GM23338 (cell line): ENCODE measurements at regions not wholly inside any gene's neighbourhood (a gene's known extent, or its start where the extent isn't known, plus 50 kb on each side); places are given as distances from the start of the nearest gene placed in this dataset.
A peak's percentile ranks its signal among the peaks of the same experiment; 100 is the strongest.

Source experiments
- ATAC-seq: fragments of 200-7000 bp; cut with Tn5 transposase; 3 replicates; pipeline ENCODE4 v1.9.1; 2020
- DNase-seq: peaks from one replicate; pipeline ENCODE4 v3.0.0-alpha.2; 2015; ENCODE audit warnings: low spot score
- H2AFZ ChIP-seq: fragments of 200-600 bp; sonication (generic); 2 replicates; pipeline ENCODE4 v1.8.0; 2016; ENCODE audit warnings: antibody characterized with exemption, mild to moderate bottlenecking, moderate library complexity
- H3F3A ChIP-seq: fragments of 200-600 bp; sonication (generic); replicated peaks from 2 replicates; pipeline ENCODE4 v1.8.0; 2017; ENCODE audit warnings: antibody characterized with exemption, mixed run types, low read depth
- H3K27ac ChIP-seq: fragments of 200-600 bp; sonication (generic); 2 replicates; pipeline ENCODE4 v1.6.1; 2016; ENCODE audit warnings: low read depth
- H3K27me3 ChIP-seq: fragments of 200-600 bp; sonication (generic); 2 replicates; pipeline ENCODE4 v1.8.0; 2016; ENCODE audit warnings: mild to moderate bottlenecking, mixed run types, moderate library complexity; ENCODE audit not compliant: insufficient read depth
- H3K36me3 ChIP-seq: fragments of 200-600 bp; sonication (generic); 2 replicates; pipeline ENCODE4 v1.8.0; 2016; ENCODE audit warnings: mild to moderate bottlenecking; ENCODE audit not compliant: insufficient read depth
- H3K4me1 ChIP-seq: fragments of 200-600 bp; sonication (generic); 2 replicates; pipeline ENCODE4 v1.8.0; 2016; ENCODE audit warnings: mild to moderate bottlenecking, moderate library complexity; ENCODE audit not compliant: insufficient read depth
- H3K4me2 ChIP-seq: fragments of 200-600 bp; sonication (generic); 2 replicates; pipeline ENCODE4 v1.7.1; 2017; ENCODE audit warnings: mixed run types
- H3K4me3 ChIP-seq: fragments of 200-600 bp; sonication (generic); 2 replicates; pipeline ENCODE4 v1.6.1; 2016; ENCODE audit warnings: mixed run types
- H3K79me2 ChIP-seq: fragments of 200-600 bp; sonication (generic); replicated peaks from 2 replicates; pipeline ENCODE4 v1.8.0; 2017; ENCODE audit warnings: mild to moderate bottlenecking; ENCODE audit not compliant: insufficient read depth
- H3K9me2 ChIP-seq: fragments of 200-600 bp; sonication (generic); 2 replicates; pipeline ENCODE4 v1.8.0; 2017; ENCODE audit not compliant: insufficient read depth
- H4K20me1 ChIP-seq: fragments of 200-600 bp; sonication (generic); replicated peaks from 2 replicates; pipeline ENCODE4 v1.8.0; 2017; ENCODE audit warnings: mild to moderate bottlenecking; ENCODE audit not compliant: insufficient read depth
- H3K27ac Mint-ChIP-seq: 2 replicates; pipeline ENCODE4 v1.8.0; 2020; ENCODE audit warnings: inconsistent platforms, mild to moderate bottlenecking, moderate library complexity, mixed read lengths
- H3K27me3 Mint-ChIP-seq: 3 replicates; pipeline ENCODE4 v1.8.0; 2022; ENCODE audit warnings: low read depth, mild to moderate bottlenecking, moderate library complexity, mixed read lengths, inconsistent platforms; ENCODE audit not compliant: insufficient read depth, poor library complexity
- H3K36me3 Mint-ChIP-seq: 3 replicates; pipeline ENCODE4 v1.8.0; 2021; ENCODE audit warnings: low read depth, mild to moderate bottlenecking, inconsistent platforms, moderate library complexity, mixed read lengths
- H3K4me1 Mint-ChIP-seq: 3 replicates; pipeline ENCODE4 v1.8.0; 2020; ENCODE audit warnings: mild to moderate bottlenecking, inconsistent platforms, mixed read lengths
- H3K4me3 Mint-ChIP-seq: 3 replicates; pipeline ENCODE4 v1.8.0; 2021; ENCODE audit warnings: moderate library complexity, mild to moderate bottlenecking, inconsistent platforms, mixed read lengths
- H3K9me3 Mint-ChIP-seq: 3 replicates; pipeline ENCODE4 v1.8.0; 2020; ENCODE audit warnings: moderate library complexity, mild to moderate bottlenecking, inconsistent platforms, mixed read lengths
- EZH2 ChIP-seq: fragments of 200-600 bp; sonication (generic); IDR thresholded peaks from one replicate; pipeline ENCODE4 v1.8.0; 2017; ENCODE audit warnings: antibody characterized with exemption, mild to moderate bottlenecking, low read depth; ENCODE audit not compliant: unreplicated experiment
- EZH2phosphoT487 ChIP-seq: fragments of 200-600 bp; sonication (generic); IDR thresholded peaks from one replicate; pipeline ENCODE4 v1.8.1; 2018; ENCODE audit warnings: antibody characterized with exemption; ENCODE audit not compliant: unreplicated experiment
- POLR2AphosphoS5 ChIP-seq: IDR thresholded peaks from 2 replicates; pipeline ENCODE4 v1.6.1; 2016; ENCODE audit warnings: antibody characterized with exemption, low read depth
- REST ChIP-seq: IDR thresholded peaks from one replicate; pipeline ENCODE4 v1.6.1; 2018; ENCODE audit warnings: antibody characterized with exemption; ENCODE audit not compliant: unreplicated experiment
- ZNF114 ChIP-seq: fragments of 250-450 bp; sonication (Bioruptor Pico); IDR thresholded peaks from 2 replicates; pipeline ENCODE4 v1.5.0; 2020; ENCODE audit warnings: mild to moderate bottlenecking, moderate library complexity
- ZNF331 ChIP-seq: fragments of 250-450 bp; sonication (Bioruptor Pico); IDR thresholded peaks from 2 replicates; pipeline ENCODE4 v1.5.0; 2020; ENCODE audit warnings: low read depth, mild to moderate bottlenecking, moderate library complexity
- TF ChIP-seq, protein P1 (sequence below), 2 experiments: fragments of 200-600 bp in 1 of 2; sonication (generic) in 1 of 2; conservative IDR thresholded peaks; 2 replicates each; pipeline versions ENCODE4 v1.5.1 to v1.6.1; 2016 to 2017; ENCODE audit warnings: antibody characterized with exemption in 2 of 2, low read depth in 2 of 2, mild to moderate bottlenecking in 2 of 2, moderate library complexity in 1 of 2

- no peaks in the 10 kb centered on the region for H3K79me2 ChIP-seq
- TF ChIP-seq ZNF331 (CRISPR knock-in tag) (no peak), EZH2phosphoT487 (no peak), POLR2AphosphoS5 (no peak)
- TF ChIP-seq, protein P1, sequence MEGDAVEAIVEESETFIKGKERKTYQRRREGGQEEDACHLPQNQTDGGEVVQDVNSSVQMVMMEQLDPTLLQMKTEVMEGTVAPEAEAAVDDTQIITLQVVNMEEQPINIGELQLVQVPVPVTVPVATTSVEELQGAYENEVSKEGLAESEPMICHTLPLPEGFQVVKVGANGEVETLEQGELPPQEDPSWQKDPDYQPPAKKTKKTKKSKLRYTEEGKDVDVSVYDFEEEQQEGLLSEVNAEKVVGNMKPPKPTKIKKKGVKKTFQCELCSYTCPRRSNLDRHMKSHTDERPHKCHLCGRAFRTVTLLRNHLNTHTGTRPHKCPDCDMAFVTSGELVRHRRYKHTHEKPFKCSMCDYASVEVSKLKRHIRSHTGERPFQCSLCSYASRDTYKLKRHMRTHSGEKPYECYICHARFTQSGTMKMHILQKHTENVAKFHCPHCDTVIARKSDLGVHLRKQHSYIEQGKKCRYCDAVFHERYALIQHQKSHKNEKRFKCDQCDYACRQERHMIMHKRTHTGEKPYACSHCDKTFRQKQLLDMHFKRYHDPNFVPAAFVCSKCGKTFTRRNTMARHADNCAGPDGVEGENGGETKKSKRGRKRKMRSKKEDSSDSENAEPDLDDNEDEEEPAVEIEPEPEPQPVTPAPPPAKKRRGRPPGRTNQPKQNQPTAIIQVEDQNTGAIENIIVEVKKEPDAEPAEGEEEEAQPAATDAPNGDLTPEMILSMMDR (conservative IDR thresholded peaks at IDR 0.05; ENCODE audit: low read depth in 2 of 2): no peak
- H3K4me1 Mint-ChIP-seq: peaks cover 43% of the 10 kb centered on the region
Measured at GRCh38 chr18:55857409-55857808, 269.4 kb upstream of the TCF4 start.

DNA sequence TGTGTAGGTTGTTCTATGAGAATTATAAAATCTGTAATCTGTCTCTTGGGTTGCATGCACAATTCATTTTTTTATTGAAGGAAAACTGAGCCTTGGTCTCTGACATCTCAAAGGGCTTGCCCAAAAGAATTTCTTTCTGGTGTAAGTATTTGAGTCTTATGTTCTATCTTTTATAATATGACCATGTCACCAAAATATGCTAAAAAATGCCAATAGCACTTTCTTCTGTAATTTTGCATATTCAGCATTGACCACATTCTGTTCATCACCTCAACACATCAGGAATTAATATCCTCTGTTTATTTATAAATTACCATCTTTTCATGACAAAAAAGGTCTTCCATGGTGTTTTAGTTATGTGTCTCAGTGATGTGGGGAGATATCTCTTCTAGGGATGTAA lies 268.7 kb upstream of the TCF4 start:
- peak overlapping the region; percentile 68 for H3K27ac ChIP-seq
- H3K4me1 Mint-ChIP-seq: peaks cover 39% of the 10 kb centered on the region
- H3K9me2 ChIP-seq: 0 out of 2 replicates have a peak, but pooled peaks cover 7% of the 10 kb centered on the region
- H3F3A ChIP-seq: no peaks in the 10 kb centered on the region
- H3K4me2 ChIP-seq: peak overlapping the region; percentile 16; the same call in 1 of the 2 replicates
- H3K79me2 ChIP-seq: no peaks in the 10 kb centered on the region
- no peaks in the 10 kb centered on the region for H3K36me3 Mint-ChIP-seq
- H3K27me3 ChIP-seq: no peaks in the 10 kb centered on the region
- peaks cover 28% of the 10 kb centered on the region for H3K4me1 ChIP-seq
- no peak overlapping the region for H3K4me3 ChIP-seq
- H4K20me1 ChIP-seq: no peaks in the 10 kb centered on the region
- H2AFZ ChIP-seq: no peak overlapping the region
- ATAC-seq (no peak), DNase-seq (no peak)
- H3K4me3 Mint-ChIP-seq: no peak overlapping the region; the same call in 2 of the 3 replicates
- peak overlapping the region; percentile 50; the same call in 1 of the 2 replicates for H3K27ac Mint-ChIP-seq
- H3K27me3 Mint-ChIP-seq: peaks cover 1% of the 10 kb centered on the region
- no peak for TF ChIP-seq EZH2phosphoT487
- TF ChIP-seq, protein P1 (conservative IDR thresholded peaks at IDR 0.05; ENCODE audit: low read depth in 2 of 2): no peak
- H3K36me3 ChIP-seq: no peaks in the 10 kb centered on the region
- H3K9me3 Mint-ChIP-seq: no peaks in the 10 kb centered on the region

More at GRCh38 chr18:55857409-55857808, 269.4 kb upstream of the TCF4 start:
- Mint-ChIP-seq H3K9me3 (no peaks in the 10 kb centered on the region), H3K27me3 (peaks cover 1% of the 10 kb centered on the region), H3K4me3 (no peak overlapping the region), H3K36me3 (no peaks in the 10 kb centered on the region), H3K27ac (no peak overlapping the region)
- no peaks in the 10 kb centered on the region for H3F3A ChIP-seq
- DNase-seq (no peak), ATAC-seq (no peak)
- H3K27me3 ChIP-seq: no peaks in the 10 kb centered on the region
- peak overlapping the region; percentile 16; the same call in 1 of the 2 replicates for H3K4me2 ChIP-seq
- H3K4me3 ChIP-seq: no peak overlapping the region
- H3K4me1 ChIP-seq: peaks cover 35% of the 10 kb centered on the region
- 0 out of 2 replicates have a peak, but pooled peaks cover 7% of the 10 kb centered on the region for H3K9me2 ChIP-seq
- no peaks in the 10 kb centered on the region for H3K36me3 ChIP-seq
- peak overlapping the region; percentile 68 for H3K27ac ChIP-seq
- no peak overlapping the region for H2AFZ ChIP-seq
- H4K20me1 ChIP-seq: no peaks in the 10 kb centered on the region

DNA sequence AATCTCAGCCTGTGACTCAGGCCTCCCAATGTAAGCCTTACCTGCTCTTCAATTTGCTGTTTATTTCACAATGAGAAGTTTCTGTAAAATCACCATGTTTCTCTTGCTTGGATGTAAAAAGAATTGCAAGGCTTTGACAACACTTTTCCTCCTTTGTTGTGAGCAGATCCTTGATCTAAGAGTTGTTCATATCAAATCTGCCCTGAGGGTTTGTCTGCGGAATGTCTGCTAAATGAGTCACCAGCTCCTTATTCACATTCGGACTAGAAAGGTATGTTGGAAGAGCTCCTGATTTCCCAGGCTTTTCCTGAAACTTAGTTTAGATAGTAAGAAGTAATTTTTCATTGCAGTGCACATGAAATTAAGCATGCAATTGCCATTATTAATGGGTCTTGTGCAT lies 268.2 kb upstream of the TCF4 start:
- H3K36me3 ChIP-seq: no peaks in the 10 kb centered on the region
- Mint-ChIP-seq H3K27me3 (peaks cover 1% of the 10 kb centered on the region), H3K4me1 (peaks cover 35% of the 10 kb centered on the region), H3K36me3 (no peaks in the 10 kb centered on the region), H3K9me3 (no peaks in the 10 kb centered on the region), H3K27ac (peak overlapping the region; percentile 70; the same call in 1 of the 2 replicates), H3K4me3 (no peak overlapping the region; the same call in 2 of the 3 replicates)
- no peaks in the 10 kb centered on the region for H3K79me2 ChIP-seq
- no peak overlapping the region; the same call in 1 of the 2 replicates for H3K4me2 ChIP-seq
- H3F3A ChIP-seq: no peaks in the 10 kb centered on the region
- H2AFZ ChIP-seq: no peak overlapping the region
- ATAC-seq (peak; percentile 56), DNase-seq (peak; percentile 84)
- no peaks in the 10 kb centered on the region for H4K20me1 ChIP-seq
- no peak overlapping the region for H3K4me3 ChIP-seq
- peaks cover 28% of the 10 kb centered on the region for H3K4me1 ChIP-seq
- peak overlapping the region; percentile 68 for H3K27ac ChIP-seq
- no peaks in the 10 kb centered on the region for H3K27me3 ChIP-seq
- 0 out of 2 replicates have a peak, but pooled peaks cover 7% of the 10 kb centered on the region for H3K9me2 ChIP-seq
- TF ChIP-seq REST (no peak), ZNF114 (CRISPR knock-in tag) (no peak), EZH2 (no peak)
